ENCODE measurements at regions not wholly inside any gene's neighbourhood (a gene's known extent, or its start where the extent isn't known, plus 50 kb on each side); places are given as distances from the start of the nearest gene placed in this dataset.

DNA sequence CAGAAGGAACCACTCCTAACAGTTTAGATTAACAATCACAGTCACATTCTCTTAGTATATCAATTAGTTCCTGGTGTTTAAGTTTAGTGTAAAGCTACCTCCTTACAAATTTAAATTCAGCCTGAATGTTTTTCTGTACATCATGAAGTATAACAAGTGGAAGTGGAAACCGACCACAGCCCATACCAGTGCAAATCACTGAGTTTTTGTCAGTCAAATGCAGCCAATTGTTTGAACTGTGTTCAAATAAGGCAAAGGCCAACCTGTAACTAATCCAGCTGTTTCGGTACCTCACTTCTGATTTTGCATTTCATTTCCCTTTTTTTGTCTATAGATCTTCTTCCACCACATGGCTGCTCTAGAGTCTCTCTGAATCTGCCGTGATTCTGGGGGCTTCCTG is 1215.3 kb downstream of the PCDH18 start:
- H3K9me3 ChIP-seq (ENCODE audit: control insufficient read depth in 3 of 3, low read length in 3 of 3): no peaks in the 10 kb centered on the region
- no peaks in the 10 kb centered on the region for H3K36me3 ChIP-seq (ENCODE audit: control insufficient read depth in 3 of 3, insufficient read depth in 3 of 3, low read length in 3 of 3)
- no peaks in the 10 kb centered on the region for H3K4me1 ChIP-seq (ENCODE audit: control insufficient read depth in 3 of 3, insufficient read depth in 3 of 3, low read length in 3 of 3)
- H3K27ac ChIP-seq (ENCODE audit: low read depth, low read length): no peak overlapping the region
- no peaks in the 10 kb centered on the region for H3K27me3 ChIP-seq (ENCODE audit: control insufficient read depth in 3 of 3, insufficient read depth in 3 of 3, low read length in 3 of 3)
- H3K9ac ChIP-seq (ENCODE audit: low read depth in 1 of 3, low read length in 3 of 3): no peak overlapping the region
- H3K4me3 ChIP-seq (ENCODE audit: low read length in 3 of 3): no peak overlapping the region

- Histone ChIP-seq H3K36me3 (ENCODE audit: control insufficient read depth in 3 of 3, insufficient read depth in 3 of 3, low read length in 3 of 3) (no peaks in the 10 kb centered on the region), H3K9me3 (ENCODE audit: control insufficient read depth in 3 of 3, low read length in 3 of 3) (no peaks in the 10 kb centered on the region), H3K9ac (ENCODE audit: low read depth in 1 of 3, low read length in 3 of 3) (no peak overlapping the region)
Measured at GRCh38 chr4:136314686-136315085, 1217.6 kb downstream of the PCDH18 start.

GRCh38 chr4:136311774-136312173 is 1220.5 kb downstream of the PCDH18 start:
- Histone ChIP-seq H3K27me3 (ENCODE audit: control insufficient read depth in 3 of 3, insufficient read depth in 3 of 3, low read length in 3 of 3) (no peaks in the 10 kb centered on the region), H3K27ac (ENCODE audit: low read depth, low read length) (no peak overlapping the region), H3K4me1 (ENCODE audit: control insufficient read depth in 3 of 3, insufficient read depth in 3 of 3, low read length in 3 of 3) (no peaks in the 10 kb centered on the region), H3K9ac (ENCODE audit: low read depth in 1 of 3, low read length in 3 of 3) (no peak overlapping the region), H3K36me3 (ENCODE audit: control insufficient read depth in 3 of 3, insufficient read depth in 3 of 3, low read length in 3 of 3) (no peaks in the 10 kb centered on the region), H3K4me3 (ENCODE audit: low read length in 3 of 3) (no peak overlapping the region), H3K9me3 (ENCODE audit: control insufficient read depth in 3 of 3, low read length in 3 of 3) (no peaks in the 10 kb centered on the region)

More at GRCh38 chr4:136314686-136315085, 1217.6 kb downstream of the PCDH18 start:
- H3K4me1 ChIP-seq (ENCODE audit: control insufficient read depth in 3 of 3, insufficient read depth in 3 of 3, low read length in 3 of 3): no peaks in the 10 kb centered on the region
- no peak overlapping the region for H3K4me3 ChIP-seq (ENCODE audit: low read length in 3 of 3)
- no peak overlapping the region for H3K27ac ChIP-seq (ENCODE audit: low read depth, low read length)
- H3K27me3 ChIP-seq (ENCODE audit: control insufficient read depth in 3 of 3, insufficient read depth in 3 of 3, low read length in 3 of 3): no peaks in the 10 kb centered on the region

DNA sequence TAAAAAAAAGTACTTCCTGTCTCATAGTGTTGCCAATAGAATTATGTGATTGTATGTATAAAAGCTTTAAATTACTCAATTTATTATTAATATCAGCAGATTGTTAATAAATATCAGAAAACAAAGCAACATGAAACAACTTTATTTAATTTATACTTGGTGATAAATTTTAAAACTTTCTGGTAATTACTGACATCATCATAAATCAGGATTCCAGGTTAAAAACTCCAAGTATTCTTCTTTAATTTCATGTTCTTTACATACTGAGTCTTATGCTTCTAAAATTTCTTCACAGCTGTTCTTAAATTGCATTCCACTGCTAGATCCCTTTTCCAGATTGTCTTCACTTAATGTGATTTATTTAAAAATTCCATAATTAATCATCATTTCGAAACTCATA is 1224.5 kb downstream of the PCDH18 start:
- no peak overlapping the region for H3K9ac ChIP-seq (ENCODE audit: low read depth in 1 of 3, low read length in 3 of 3)
- H3K9me3 ChIP-seq (ENCODE audit: control insufficient read depth in 3 of 3, low read length in 3 of 3): no peaks in the 10 kb centered on the region
- no peak overlapping the region for H3K4me3 ChIP-seq (ENCODE audit: low read length in 3 of 3)
- H3K27me3 ChIP-seq (ENCODE audit: control insufficient read depth in 3 of 3, insufficient read depth in 3 of 3, low read length in 3 of 3): no peaks in the 10 kb centered on the region
- H3K36me3 ChIP-seq (ENCODE audit: control insufficient read depth in 3 of 3, insufficient read depth in 3 of 3, low read length in 3 of 3): no peaks in the 10 kb centered on the region
- no peaks in the 10 kb centered on the region for H3K4me1 ChIP-seq (ENCODE audit: control insufficient read depth in 3 of 3, insufficient read depth in 3 of 3, low read length in 3 of 3)
- H3K27ac ChIP-seq (ENCODE audit: low read depth, low read length): no peak overlapping the region

GRCh38 chr4:136306361-136306760 is 1225.9 kb downstream of the PCDH18 start:
- Histone ChIP-seq H3K4me3 (ENCODE audit: low read length in 3 of 3) (no peak overlapping the region), H3K36me3 (ENCODE audit: control insufficient read depth in 3 of 3, insufficient read depth in 3 of 3, low read length in 3 of 3) (no peaks in the 10 kb centered on the region), H3K27me3 (ENCODE audit: control insufficient read depth in 3 of 3, insufficient read depth in 3 of 3, low read length in 3 of 3) (no peaks in the 10 kb centered on the region), H3K9me3 (ENCODE audit: control insufficient read depth in 3 of 3, low read length in 3 of 3) (no peaks in the 10 kb centered on the region), H3K9ac (ENCODE audit: low read depth in 1 of 3, low read length in 3 of 3) (no peak overlapping the region), H3K4me1 (ENCODE audit: control insufficient read depth in 3 of 3, insufficient read depth in 3 of 3, low read length in 3 of 3) (no peaks in the 10 kb centered on the region), H3K27ac (ENCODE audit: low read depth, low read length) (no peak overlapping the region)

DNA sequence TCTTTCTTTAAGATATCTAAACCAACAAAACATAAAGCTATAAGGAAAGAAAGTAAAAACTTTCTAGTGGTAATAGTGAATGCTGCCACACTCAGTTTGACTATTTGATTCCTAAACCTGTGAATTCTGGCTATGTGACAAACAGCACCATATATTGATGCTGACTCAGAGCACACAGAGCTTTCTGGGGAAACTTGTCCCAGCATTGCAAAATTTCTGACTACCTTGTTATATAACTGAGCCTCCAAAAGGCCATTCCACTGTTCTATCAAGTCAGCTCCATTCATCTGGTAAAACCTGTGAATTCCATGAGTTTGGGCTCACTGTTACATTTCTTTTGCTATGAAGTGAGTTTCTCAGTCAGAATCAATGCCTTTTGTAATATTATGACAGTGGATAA is 1229.7 kb downstream of the PCDH18 start:
- H3K4me1 ChIP-seq (ENCODE audit: control insufficient read depth in 3 of 3, insufficient read depth in 3 of 3, low read length in 3 of 3): no peaks in the 10 kb centered on the region
- no peaks in the 10 kb centered on the region for H3K27me3 ChIP-seq (ENCODE audit: control insufficient read depth in 3 of 3, insufficient read depth in 3 of 3, low read length in 3 of 3)
- H3K9me3 ChIP-seq (ENCODE audit: control insufficient read depth in 3 of 3, low read length in 3 of 3): no peaks in the 10 kb centered on the region
- H3K9ac ChIP-seq (ENCODE audit: low read depth in 1 of 3, low read length in 3 of 3): no peak overlapping the region
- no peak overlapping the region for H3K4me3 ChIP-seq (ENCODE audit: low read length in 3 of 3)
- no peak overlapping the region for H3K27ac ChIP-seq (ENCODE audit: low read depth, low read length)
- H3K36me3 ChIP-seq (ENCODE audit: control insufficient read depth in 3 of 3, insufficient read depth in 3 of 3, low read length in 3 of 3): no peaks in the 10 kb centered on the region

GRCh38 chr4:136301749-136302495 is 1230.4 kb downstream of the PCDH18 start:
- H3K9me3 ChIP-seq (ENCODE audit: control insufficient read depth in 3 of 3, low read length in 3 of 3): no peaks in the 10 kb centered on the region
- H3K4me1 ChIP-seq (ENCODE audit: control insufficient read depth in 3 of 3, insufficient read depth in 3 of 3, low read length in 3 of 3): no peaks in the 10 kb centered on the region
- H3K27me3 ChIP-seq (ENCODE audit: control insufficient read depth in 3 of 3, insufficient read depth in 3 of 3, low read length in 3 of 3): no peaks in the 10 kb centered on the region
- no peak overlapping the region for H3K4me3 ChIP-seq (ENCODE audit: low read length in 3 of 3)
- no peaks in the 10 kb centered on the region for H3K36me3 ChIP-seq (ENCODE audit: control insufficient read depth in 3 of 3, insufficient read depth in 3 of 3, low read length in 3 of 3)
- H3K9ac ChIP-seq (ENCODE audit: low read depth in 1 of 3, low read length in 3 of 3): no peak overlapping the region
- H3K27ac ChIP-seq (ENCODE audit: low read depth, low read length): no peak overlapping the region

DNA sequence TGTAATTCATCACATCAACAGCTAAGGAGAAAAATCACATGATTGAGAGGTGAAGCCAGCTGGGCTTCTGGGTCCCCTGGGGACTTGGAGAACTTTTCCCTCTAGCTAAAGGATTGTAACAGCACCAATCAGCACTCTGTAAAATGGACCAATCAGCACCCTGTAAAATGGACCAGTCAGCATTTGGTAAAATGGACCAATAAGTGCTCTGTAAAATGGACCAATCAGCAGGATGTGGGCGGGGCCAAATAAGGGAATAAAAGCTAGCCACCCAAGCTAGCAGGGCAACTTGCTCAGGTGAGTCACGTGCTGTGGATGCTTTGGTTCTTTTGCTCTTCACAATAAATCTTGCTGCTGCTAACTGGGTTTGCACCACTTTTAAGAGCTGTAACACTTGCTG is 1248.3 kb downstream of the PCDH18 start:
- no peaks in the 10 kb centered on the region for H3K27me3 ChIP-seq (ENCODE audit: control insufficient read depth in 3 of 3, insufficient read depth in 3 of 3, low read length in 3 of 3)
- no peaks in the 10 kb centered on the region for H3K36me3 ChIP-seq (ENCODE audit: control insufficient read depth in 3 of 3, insufficient read depth in 3 of 3, low read length in 3 of 3)

DNA sequence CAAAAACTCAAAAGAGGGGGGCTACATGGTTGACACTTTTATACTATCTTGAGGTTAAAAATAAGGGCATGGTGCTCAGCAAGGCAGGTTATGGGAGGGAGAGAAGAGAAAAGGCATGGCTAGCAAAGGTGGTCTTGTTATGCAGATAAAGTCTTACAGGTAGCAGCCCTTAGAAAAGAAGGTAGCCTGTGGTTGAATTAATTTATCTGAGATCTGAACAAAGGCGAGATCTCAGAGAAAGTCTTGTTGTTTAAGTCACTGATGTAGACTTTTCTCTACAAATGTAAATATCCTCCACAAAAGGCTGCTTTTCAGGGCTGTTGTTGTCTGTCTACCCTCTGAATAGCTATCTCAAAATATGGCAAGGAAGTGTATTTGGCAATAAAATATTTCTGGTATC is 1250.4 kb downstream of the PCDH18 start:
- peaks cover 0 to 2% (median 0%) of the 10 kb centered on the region in 3 donors for H3K9me3 ChIP-seq (ENCODE audit: control insufficient read depth in 3 of 3, low read length in 3 of 3)
- H3K4me3 ChIP-seq (ENCODE audit: low read length in 3 of 3): no peak overlapping the region
- no peaks in the 10 kb centered on the region for H3K4me1 ChIP-seq (ENCODE audit: control insufficient read depth in 3 of 3, insufficient read depth in 3 of 3, low read length in 3 of 3)
- no peak overlapping the region for H3K27ac ChIP-seq (ENCODE audit: low read depth, low read length)
- H3K36me3 ChIP-seq (ENCODE audit: control insufficient read depth in 3 of 3, insufficient read depth in 3 of 3, low read length in 3 of 3): no peaks in the 10 kb centered on the region
- no peak overlapping the region for H3K9ac ChIP-seq (ENCODE audit: low read depth in 1 of 3, low read length in 3 of 3)
- H3K27me3 ChIP-seq (ENCODE audit: control insufficient read depth in 3 of 3, insufficient read depth in 3 of 3, low read length in 3 of 3): no peaks in the 10 kb centered on the region

More for the DNA sequence above, 1248.3 kb downstream of the PCDH18 start:
- peaks cover 0 to 2% (median 0%) of the 10 kb centered on the region in 3 donors for H3K9me3 ChIP-seq (ENCODE audit: control insufficient read depth in 3 of 3, low read length in 3 of 3)
- H3K4me1 ChIP-seq (ENCODE audit: control insufficient read depth in 3 of 3, insufficient read depth in 3 of 3, low read length in 3 of 3): no peaks in the 10 kb centered on the region
- H3K9ac ChIP-seq (ENCODE audit: low read depth in 1 of 3, low read length in 3 of 3): no peak overlapping the region
- H3K4me3 ChIP-seq (ENCODE audit: low read length in 3 of 3): no peak overlapping the region
- H3K27ac ChIP-seq (ENCODE audit: low read depth, low read length): no peak overlapping the region

GRCh38 chr4:136281307-136281706 is 1251.0 kb downstream of the PCDH18 start:
- H3K36me3 ChIP-seq (ENCODE audit: control insufficient read depth in 3 of 3, insufficient read depth in 3 of 3, low read length in 3 of 3): no peaks in the 10 kb centered on the region
- H3K27ac ChIP-seq (ENCODE audit: low read depth, low read length): no peak overlapping the region
- H3K4me3 ChIP-seq (ENCODE audit: low read length in 3 of 3): no peak overlapping the region
- H3K4me1 ChIP-seq (ENCODE audit: control insufficient read depth in 3 of 3, insufficient read depth in 3 of 3, low read length in 3 of 3): no peaks in the 10 kb centered on the region
- H3K9me3 ChIP-seq (ENCODE audit: control insufficient read depth in 3 of 3, low read length in 3 of 3): peaks cover 0 to 2% (median 0%) of the 10 kb centered on the region in 3 donors
- no peak overlapping the region for H3K9ac ChIP-seq (ENCODE audit: low read depth in 1 of 3, low read length in 3 of 3)
- H3K27me3 ChIP-seq (ENCODE audit: control insufficient read depth in 3 of 3, insufficient read depth in 3 of 3, low read length in 3 of 3): no peaks in the 10 kb centered on the region
